ENCODE measurements at regions not wholly inside any gene's neighbourhood (a gene's known extent, or its start where the extent isn't known, plus 50 kb on each side); places are given as distances from the start of the nearest gene placed in this dataset.

DNA sequence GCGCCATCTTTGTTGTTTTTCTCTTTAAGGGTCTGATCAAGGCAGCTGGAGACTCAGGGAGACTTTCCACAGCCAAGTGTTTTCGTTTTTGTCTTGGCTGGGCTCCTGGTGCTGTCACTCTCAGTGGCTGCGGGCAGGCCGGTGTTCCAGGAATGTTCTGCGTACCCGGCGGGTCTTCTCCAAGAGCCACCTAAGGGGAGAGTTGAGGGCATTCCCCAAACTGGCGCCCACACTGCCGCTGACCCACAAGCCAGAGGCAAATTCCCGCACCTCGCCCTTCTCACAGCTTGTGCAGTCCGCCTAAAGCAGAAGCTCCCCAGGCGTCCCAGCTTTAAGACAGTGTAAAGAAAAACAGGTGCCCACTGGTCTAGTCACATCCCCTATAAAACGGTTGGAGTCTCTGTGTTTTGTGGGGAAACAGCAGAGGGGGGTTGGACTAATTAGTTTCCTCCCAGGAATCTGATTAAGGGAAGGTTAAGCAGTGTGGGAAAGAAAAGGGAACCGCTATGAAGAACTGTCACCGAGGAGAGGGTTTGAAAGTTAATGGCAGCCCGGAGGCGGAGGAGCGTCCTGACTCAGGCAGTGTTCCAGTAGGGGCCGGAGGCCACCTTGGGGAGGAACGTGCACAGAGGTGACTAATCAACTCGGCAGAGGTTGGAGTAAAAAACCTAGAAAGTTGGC is 224.5 kb downstream of the SLC4A3 start:
- Histone ChIP-seq H3K9ac (ENCODE audit: extremely low read depth, insufficient read length, low read length) (no peak overlapping the region), H3K27ac (ENCODE audit: insufficient read length, low read depth, low read length) (no peak overlapping the region), H3K27me3 (ENCODE audit: insufficient read depth, low read length) (no peaks in the 10 kb centered on the region; the same call in 1 of the 2 replicates), H3K79me2 (ENCODE audit: insufficient read depth, low read length) (no peaks in the 10 kb centered on the region), H4K91ac (ENCODE audit: insufficient read length, low read depth, low read length) (no peak overlapping the region), H3K4me2 (ENCODE audit: insufficient read depth, insufficient read length, low read length) (no peak overlapping the region), H3K79me1 (ENCODE audit: insufficient read depth, low read depth, low read length, poor library complexity, severe bottlenecking) (no peaks in the 10 kb centered on the region), H2BK20ac (ENCODE audit: low read depth, low read length, poor library complexity, severe bottlenecking) (no peak overlapping the region), H2AFZ (ENCODE audit: low read length) (no peak overlapping the region), H2BK15ac (ENCODE audit: low read depth, low read length) (no peak overlapping the region), H3K4me1 (ENCODE audit: insufficient read depth, low read length) (no peaks in the 10 kb centered on the region; the same call in 1 of the 2 replicates), H3K56ac (ENCODE audit: insufficient read length, low read depth, low read length) (no peak overlapping the region), H3K14ac (ENCODE audit: insufficient read depth, low read length) (no peak overlapping the region), H2AK5ac (ENCODE audit: insufficient read length, low read length) (no peak overlapping the region), H4K20me1 (ENCODE audit: control insufficient read depth, insufficient read depth, insufficient read length) (no peaks in the 10 kb centered on the region), H3K23ac (ENCODE audit: insufficient read length, low read depth, low read length) (no peak overlapping the region), H3K4ac (ENCODE audit: low read depth, low read length) (no peak overlapping the region), H2BK120ac (ENCODE audit: low read depth, low read length, poor library complexity, severe bottlenecking) (no peak overlapping the region), H2BK12ac (ENCODE audit: insufficient read length, low read depth, low read length) (no peak overlapping the region), H2BK5ac (ENCODE audit: insufficient read length, low read length) (no peak overlapping the region), H4K5ac (ENCODE audit: insufficient read length, low read depth, low read length) (no peak overlapping the region), H3K18ac (ENCODE audit: insufficient read length, low read depth, low read length) (no peak overlapping the region), H3T11ph (ENCODE audit: low read length) (no peak overlapping the region), H4K8ac (replicated peaks; ENCODE audit: insufficient read length, low read depth, low read length) (no peak overlapping the region), H3K9me3 (ENCODE audit: control insufficient read depth, low read depth, low read length) (no peaks in the 10 kb centered on the region), H3K23me2 (ENCODE audit: insufficient read length, low read depth, low read length, poor library complexity, severe bottlenecking) (no peaks in the 10 kb centered on the region)
- H3K27me3 Mint-ChIP-seq (ENCODE audit: low read depth), result peaks cover 47% of the 10 kb centered on the region
- no peak for DNase-seq
- peaks cover 14 to 17% of the 10 kb centered on the region in 2 experiments for H3K4me1 Mint-ChIP-seq
- H3K9me3 Mint-ChIP-seq, result no peaks in the 10 kb centered on the region; a peak in 1 of 5 replicates
- H3K36me3 Mint-ChIP-seq (ENCODE audit: insufficient read depth in 1 of 3, low read depth in 3 of 3), result no peaks in the 10 kb centered on the region; a peak in 1 of 7 replicates
- WGBS (ENCODE audit: extremely low coverage, insufficient read length, low lambda C conversion rate), result no CpG with 5 or more reads among the region's 22 CpGs
- TF ChIP-seq CTCF (conservative IDR thresholded peaks at IDR 0.05), result no peak
- H3K27ac Mint-ChIP-seq, result no peak overlapping the region
- no peak overlapping the region; a peak in 1 of 5 replicates for H3K4me3 Mint-ChIP-seq
